ENCODE measurements at regions not wholly inside any gene's neighbourhood (a gene's known extent, or its start where the extent isn't known, plus 50 kb on each side); places are given as distances from the start of the nearest gene placed in this dataset.

- no peak for TF ChIP-seq CTCF (IDR thresholded peaks at IDR 0.05; ENCODE audit: low read length)
- no peak for TF ChIP-seq EZH2 (optimal IDR thresholded peaks at IDR 0.05; ENCODE audit: low read depth, low read length)
- no peak for TF ChIP-seq EZH2phosphoT487 (IDR thresholded peaks at IDR 0.05; ENCODE audit: low read length)
Measured at GRCh38 chr3:72329354-72329753, 518.9 kb downstream of the SHQ1 start.
